HG03442 (cell line): ENCODE measurements at regions not wholly inside any gene's neighbourhood (a gene's known extent, or its start where the extent isn't known, plus 50 kb on each side); places are given as distances from the start of the nearest gene placed in this dataset.
"Not testable (repeated sequence)": the region's sequence is repeated elsewhere in the genome, so short reads cannot be mapped to it uniquely, and the experiment has no call there.

Source experiments
- ATAC-seq: cut with Tn5 transposase; IDR thresholded peaks from one replicate; pipeline ENCODE4 v1.9.1; 2021; ENCODE audit warnings: mild to moderate bottlenecking, moderate library complexity; ENCODE audit not compliant: unreplicated experiment

- no peak for ATAC-seq
Observed at GRCh38 chr15:95760508-95760907, 570.0 kb upstream of the NR2F2 start.

GRCh38 chr15:95761501-95762165 lies 568.9 kb upstream of the NR2F2 start:
- no peak for ATAC-seq

- ATAC-seq, result no peak
Observed at GRCh38 chr15:95763426-95763825, 567.1 kb upstream of the NR2F2 start.

GRCh38 chr15:95765161-95765560 lies 565.3 kb upstream of the NR2F2 start:
- no peak for ATAC-seq

- ATAC-seq, result no peak
Observed at GRCh38 chr15:95770196-95770595, 560.3 kb upstream of the NR2F2 start.

GRCh38 chr15:95772982-95773381 lies 557.5 kb upstream of the NR2F2 start:
- ATAC-seq, result no peak

- ATAC-seq, result no peak
Observed at GRCh38 chr15:95784508-95784907, 546.0 kb upstream of the NR2F2 start.

- not testable (repeated sequence) for ATAC-seq
Observed at GRCh38 chr15:95785276-95785675, 545.2 kb upstream of the NR2F2 start.

GRCh38 chr15:95793231-95793630 lies 537.3 kb upstream of the NR2F2 start:
- ATAC-seq, result no peak

GRCh38 chr15:95795386-95795785 lies 535.1 kb upstream of the NR2F2 start:
- ATAC-seq, result no peak

GRCh38 chr15:95799286-95800200 lies 531.0 kb upstream of the NR2F2 start:
- ATAC-seq, result no peak

GRCh38 chr15:95804484-95804883 lies 526.0 kb upstream of the NR2F2 start:
- ATAC-seq, result no peak

- no peak for ATAC-seq
Observed at GRCh38 chr15:95812491-95812890, 518.0 kb upstream of the NR2F2 start.

GRCh38 chr15:95814908-95815307 lies 515.6 kb upstream of the NR2F2 start:
- ATAC-seq, result no peak

GRCh38 chr15:95816591-95816990 lies 513.9 kb upstream of the NR2F2 start:
- ATAC-seq, result no peak

GRCh38 chr15:95822961-95823360 lies 507.5 kb upstream of the NR2F2 start:
- no peak for ATAC-seq

- ATAC-seq, result no peak
Observed at GRCh38 chr15:95825208-95825607, 505.3 kb upstream of the NR2F2 start.

GRCh38 chr15:95825671-95826411 lies 504.7 kb upstream of the NR2F2 start:
- ATAC-seq, result no peak

GRCh38 chr15:95826412-95827195 lies 503.9 kb upstream of the NR2F2 start:
- ATAC-seq, result no peak

GRCh38 chr15:95829062-95829461 lies 501.4 kb upstream of the NR2F2 start:
- no peak for ATAC-seq

GRCh38 chr15:95830281-95830680 lies 500.2 kb upstream of the NR2F2 start:
- ATAC-seq, result no peak
